Fibroblast of lung (primary cell): ENCODE measurements at regions not wholly inside any gene's neighbourhood (a gene's known extent, or its start where the extent isn't known, plus 50 kb on each side); places are given as distances from the start of the nearest gene placed in this dataset.

Experiments
- CTCF ChIP-seq, 2 donors: IDR thresholded peaks in 1 of 2; conservative IDR thresholded peaks in 1 of 2; 1 replicate in 1 of 2; 2 replicates in 1 of 2; pipeline ENCODE4 v1.5.1; 2011 to 2012; ENCODE audit warnings: low read length in 2 of 2, control low read depth in 1 of 2, inconsistent platforms in 1 of 2, low read depth in 1 of 2, mild to moderate bottlenecking in 1 of 2
- EZH2 ChIP-seq: IDR thresholded peaks from 2 replicates; pipeline ENCODE4 v1.5.1; 2012; ENCODE audit warnings: low read length, control low read depth, mild to moderate bottlenecking; ENCODE audit errors: missing control alignments

- TF ChIP-seq CTCF (conservative IDR thresholded peaks at IDR 0.05 in 1 of 2, IDR thresholded peaks at IDR 0.05 in 1 of 2; ENCODE audit: low read depth in 1 of 2, low read length in 2 of 2), result no peak
- TF ChIP-seq EZH2, result no peak
Measured at GRCh38 chr14:65263177-65263788, 149.2 kb upstream of the FUT8 start.
